Keratinocyte (primary cell): ENCODE measurements at regions not wholly inside any gene's neighbourhood (a gene's known extent, or its start where the extent isn't known, plus 50 kb on each side); places are given as distances from the start of the nearest gene placed in this dataset.

Experiments
- DNase-seq: peaks from one replicate; pipeline ENCODE4 v3.0.0-alpha.2; 2011; ENCODE audit warnings: low read depth, missing footprints, low spot score
- FAIRE-seq: peaks from 2 replicates; lab custom pipeline; 2011; peaks lifted over from hg19 to GRCh38; lab: Jason Lieb, UNC
- H2AFZ ChIP-seq: 2 replicates; pipeline ENCODE4 v1.6.0; 2012; ENCODE audit warnings: low read length, control low read depth, inconsistent platforms; ENCODE audit not compliant: control insufficient read depth
- H3K27ac ChIP-seq: 2 replicates; pipeline ENCODE4 v1.5.1; 2011; ENCODE audit warnings: low read length; ENCODE audit not compliant: control insufficient read depth, insufficient read depth
- H3K27me3 ChIP-seq: 3 replicates; pipeline ENCODE4 v1.6.0; 2011; ENCODE audit warnings: low read length; ENCODE audit not compliant: control insufficient read depth, insufficient read depth; ENCODE audit errors: extremely low read depth
- H3K36me3 ChIP-seq, 2 experiments: 2 replicates in 1 of 2; 3 replicates in 1 of 2; pipeline ENCODE4 v1.5.1; 2011; ENCODE audit warnings: low read length in 2 of 2, mild to moderate bottlenecking in 1 of 2; ENCODE audit not compliant: control insufficient read depth in 2 of 2, insufficient read depth in 2 of 2; ENCODE audit errors: extremely low read depth in 1 of 2
- H3K4me1 ChIP-seq: 3 replicates; pipeline ENCODE4 v1.5.1; 2011; ENCODE audit warnings: low read length; ENCODE audit not compliant: control insufficient read depth, insufficient read depth; ENCODE audit errors: extremely low read depth
- H3K4me2 ChIP-seq: 3 replicates; pipeline ENCODE4 v1.6.0; 2011; ENCODE audit warnings: low read depth, low read length; ENCODE audit not compliant: control insufficient read depth, insufficient read depth; ENCODE audit errors: extremely low read depth
- H3K4me3 ChIP-seq, 3 experiments: fragments of 200-600 bp in 1 of 3; sonication (generic) in 1 of 3; 2 replicates in 2 of 3; 3 replicates in 1 of 3; pipeline ENCODE4 v1.5.1; 2011 to 2016; ENCODE audit warnings: low read length in 3 of 3, mild to moderate bottlenecking in 3 of 3, control low read depth in 2 of 3, inconsistent platforms in 1 of 3, low read depth in 1 of 3, mixed read lengths in 1 of 3, mixed run types in 1 of 3, moderate library complexity in 1 of 3; ENCODE audit not compliant: control insufficient read depth in 2 of 3, insufficient read depth in 2 of 3; ENCODE audit errors: extremely low read depth in 1 of 3
- H3K79me2 ChIP-seq: 2 replicates; pipeline ENCODE4 v1.6.0; 2012; ENCODE audit warnings: low read length; ENCODE audit not compliant: control insufficient read depth, insufficient read depth
- H3K9ac ChIP-seq: 3 replicates; pipeline ENCODE4 v1.6.0; 2011; ENCODE audit warnings: low read length; ENCODE audit not compliant: control insufficient read depth, insufficient read depth; ENCODE audit errors: extremely low read depth
- H3K9me1 ChIP-seq: 3 replicates; pipeline ENCODE4 v1.6.0; 2011; ENCODE audit warnings: low read length; ENCODE audit not compliant: control insufficient read depth, insufficient read depth; ENCODE audit errors: extremely low read depth
- H3K9me3 ChIP-seq: 2 replicates; pipeline ENCODE4 v1.5.1; 2012; ENCODE audit warnings: low read depth, low read length; ENCODE audit not compliant: control insufficient read depth
- H4K20me1 ChIP-seq: 3 replicates; pipeline ENCODE4 v1.6.0; 2011; ENCODE audit warnings: low read length; ENCODE audit not compliant: control insufficient read depth, insufficient read depth; ENCODE audit errors: extremely low read depth
- CTCF ChIP-seq, 3 experiments: IDR thresholded peaks in 1 of 3; conservative IDR thresholded peaks in 1 of 3; optimal IDR thresholded peaks in 1 of 3; 2 replicates in 2 of 3; 3 replicates in 1 of 3; pipeline versions ENCODE3 to v1.5.1; 2011; ENCODE audit warnings: low read length in 3 of 3, mild to moderate bottlenecking in 3 of 3, moderate library complexity in 2 of 3, control low read depth in 1 of 3, inconsistent platforms in 1 of 3; ENCODE audit not compliant: insufficient read depth in 2 of 3; ENCODE audit errors: extremely low read depth in 1 of 3
- EZH2 ChIP-seq: IDR thresholded peaks from one replicate; pipeline ENCODE4 v1.6.1; 2012; ENCODE audit warnings: inconsistent platforms, mild to moderate bottlenecking, low read length, moderate library complexity
- dilution Hi-C: fragments of 300-500 bp; cut with MboI; formaldehyde crosslinking; loops from one replicate; pipeline ENCODE4 v1.7.0; 2020; ENCODE audit warnings: low sequenced_read_pairs; ENCODE audit not compliant: extremely low pct_ligation_motif_present

GRCh38 chr2:2839782-2840531 is 508.9 kb upstream of the MYT1L start:
- Histone ChIP-seq H3K9me1 (no peaks in the 10 kb centered on the region), H3K36me3 (no peaks in the 10 kb centered on the region), H3K27me3 (no peaks in the 10 kb centered on the region), H2AFZ (no peak overlapping the region), H4K20me1 (no peaks in the 10 kb centered on the region), H3K79me2 (no peaks in the 10 kb centered on the region), H3K4me1 (no peaks in the 10 kb centered on the region), H3K9ac (no peak overlapping the region), H3K4me3 (no peak overlapping the region), H3K4me2 (no peak overlapping the region), H3K9me3 (no peaks in the 10 kb centered on the region), H3K27ac (no peak overlapping the region)
- no peak for TF ChIP-seq CTCF (optimal IDR thresholded peaks at IDR 0.05 in 1 of 3, IDR thresholded peaks at IDR 0.05 in 1 of 3, conservative IDR thresholded peaks at IDR 0.05 in 1 of 3; ENCODE audit: extremely low read depth in 1 of 3, insufficient read depth in 2 of 3, low read length in 3 of 3)
- TF ChIP-seq EZH2 = no peak
- dilution Hi-C loops = no loop called here
- DNase-seq (no peak), FAIRE-seq (no peak)

GRCh38 chr2:2839393-2839781 is 508.3 kb upstream of the MYT1L start:
- H3K36me3 ChIP-seq = no peaks in the 10 kb centered on the region
- no peaks in the 10 kb centered on the region for H3K4me1 ChIP-seq
- no peak for DNase-seq
- H3K4me3 ChIP-seq = no peak overlapping the region
- H2AFZ ChIP-seq = no peak overlapping the region
- no peaks in the 10 kb centered on the region for H3K9me1 ChIP-seq
- H3K4me2 ChIP-seq = no peak overlapping the region
- TF ChIP-seq EZH2 (no peak), CTCF (optimal IDR thresholded peaks at IDR 0.05 in 1 of 3, IDR thresholded peaks at IDR 0.05 in 1 of 3, conservative IDR thresholded peaks at IDR 0.05 in 1 of 3; ENCODE audit: extremely low read depth in 1 of 3, insufficient read depth in 2 of 3, low read length in 3 of 3) (no peak)
- H3K9ac ChIP-seq = no peak overlapping the region
- no peaks in the 10 kb centered on the region for H3K27me3 ChIP-seq
- H3K79me2 ChIP-seq = no peaks in the 10 kb centered on the region
- FAIRE-seq = no peak
- H4K20me1 ChIP-seq = no peaks in the 10 kb centered on the region
- dilution Hi-C loops = no loop called here
- no peak overlapping the region for H3K27ac ChIP-seq
- no peaks in the 10 kb centered on the region for H3K9me3 ChIP-seq
